ENCODE measurements at regions not wholly inside any gene's neighbourhood (a gene's known extent, or its start where the extent isn't known, plus 50 kb on each side); places are given as distances from the start of the nearest gene placed in this dataset.

GRCh38 chr18:75492852-75493251, 65.3 kb upstream of the SMIM21 start:
- 67% methylated on average over 2 of the region's 2 CpGs for WGBS
- H3K9me3 ChIP-seq: no peaks in the 10 kb centered on the region
- intact Hi-C loops (cut with DNase I): no loop called here
- DNase-seq (ENCODE audit: extremely low spot score): no peak
- no peaks in the 10 kb centered on the region for H3K4me1 ChIP-seq
- H3K36me3 ChIP-seq: no peaks in the 10 kb centered on the region
- H3K27me3 ChIP-seq: no peaks in the 10 kb centered on the region
- no peak overlapping the region for H3K4me3 ChIP-seq
- TF ChIP-seq POLR2A (IDR thresholded peaks at IDR 0.05; ENCODE audit: low read depth) (no peak), CTCF (IDR thresholded peaks at IDR 0.05) (no peak), EP300 (IDR thresholded peaks at IDR 0.05) (no peak), POLR2AphosphoS5 (IDR thresholded peaks at IDR 0.05) (no peak)
- H3K27ac ChIP-seq (replicated peaks in 1 of 4): no peak overlapping the region

- no peak for DNase-seq (ENCODE audit: extremely low spot score)
- Histone ChIP-seq H3K27me3 (no peaks in the 10 kb centered on the region), H3K4me1 (no peaks in the 10 kb centered on the region), H3K27ac (replicated peaks in 1 of 4) (no peak overlapping the region), H3K36me3 (no peaks in the 10 kb centered on the region), H3K4me3 (no peak overlapping the region), H3K9me3 (no peaks in the 10 kb centered on the region)
- intact Hi-C loops (cut with DNase I): no loop called here
- TF ChIP-seq CTCF (IDR thresholded peaks at IDR 0.05): no peak
- no peak for TF ChIP-seq EP300 (IDR thresholded peaks at IDR 0.05)
- WGBS: 89% methylated on average over 5 of the region's 5 CpGs
Observed at GRCh38 chr18:75491361-75491760, 63.9 kb upstream of the SMIM21 start.

- intact Hi-C loops (cut with DNase I): no loop called here
- Histone ChIP-seq H3K36me3 (no peaks in the 10 kb centered on the region), H3K4me1 (no peaks in the 10 kb centered on the region), H3K27ac (replicated peaks in 1 of 4) (no peak overlapping the region), H3K4me3 (no peak overlapping the region), H3K9me3 (no peaks in the 10 kb centered on the region), H3K27me3 (no peaks in the 10 kb centered on the region)
- no peak for DNase-seq (ENCODE audit: extremely low spot score)
- WGBS: 81% methylated on average over 13 of the region's 13 CpGs
- TF ChIP-seq CTCF (IDR thresholded peaks at IDR 0.05) (no peak), EP300 (IDR thresholded peaks at IDR 0.05) (no peak), POLR2AphosphoS5 (IDR thresholded peaks at IDR 0.05) (no peak), POLR2A (IDR thresholded peaks at IDR 0.05; ENCODE audit: low read depth) (no peak)
Observed at GRCh38 chr18:75489493-75490190, 62.1 kb upstream of the SMIM21 start.

- intact Hi-C loops (cut with DNase I): no loop called here
- 89% methylated on average over 3 of the region's 3 CpGs for WGBS
- no peaks in the 10 kb centered on the region for H3K4me1 ChIP-seq
- H3K27ac ChIP-seq (replicated peaks in 1 of 4): no peak overlapping the region
- peaks cover 0 to 8% (median 0%) of the 10 kb centered on the region in 4 donors for H3K9me3 ChIP-seq
- TF ChIP-seq POLR2AphosphoS5 (IDR thresholded peaks at IDR 0.05) (no peak), POLR2A (IDR thresholded peaks at IDR 0.05; ENCODE audit: low read depth) (no peak), EP300 (IDR thresholded peaks at IDR 0.05) (no peak), CTCF (IDR thresholded peaks at IDR 0.05) (no peak)
- no peaks in the 10 kb centered on the region for H3K36me3 ChIP-seq
- no peak for DNase-seq (ENCODE audit: extremely low spot score)
- H3K4me3 ChIP-seq: no peak overlapping the region
- H3K27me3 ChIP-seq: no peaks in the 10 kb centered on the region
Observed at GRCh38 chr18:75483662-75484061, 56.2 kb upstream of the SMIM21 start.

GRCh38 chr18:75482880-75483279, 55.4 kb upstream of the SMIM21 start:
- no peak for TF ChIP-seq POLR2AphosphoS5 (IDR thresholded peaks at IDR 0.05)
- TF ChIP-seq POLR2A (IDR thresholded peaks at IDR 0.05; ENCODE audit: low read depth): no peak
- no peak for TF ChIP-seq EP300 (IDR thresholded peaks at IDR 0.05)
- intact Hi-C loops (cut with DNase I): no loop called here
- Histone ChIP-seq H3K4me1 (no peaks in the 10 kb centered on the region), H3K36me3 (no peaks in the 10 kb centered on the region), H3K27me3 (no peaks in the 10 kb centered on the region), H3K9me3 (peaks cover 0 to 8% (median 0%) of the 10 kb centered on the region in 4 donors), H3K4me3 (no peak overlapping the region), H3K27ac (replicated peaks in 1 of 4) (no peak overlapping the region)
- no peak for DNase-seq (ENCODE audit: extremely low spot score)
